Activated naive CD4-positive, alpha-beta T cell treated with anti-CD3 and anti-CD28 coated beads, Interleukin-2, amount 50 U/mL, for 72 hours (primary cell): ENCODE measurements at regions not wholly inside any gene's neighbourhood (a gene's known extent, or its start where the extent isn't known, plus 50 kb on each side); places are given as distances from the start of the nearest gene placed in this dataset.
"Not testable (repeated sequence)": the region's sequence is repeated elsewhere in the genome, so short reads cannot be mapped to it uniquely, and the experiment has no call there.

ENCODE experiments used
- ATAC-seq, 2 donors: fragments of 150-1000 bp; cut with Tn5 transposase; 2 replicates each; pipeline ENCODE4 v1.10.0; 2021; ENCODE audit warnings: mild to moderate bottlenecking in 2 of 2, moderate library complexity in 2 of 2
- DNase-seq, 2 donors: peaks; one replicate each; pipeline ENCODE4 v3.0.0; 2021 to 2022; ENCODE audit warnings: low spot score in 2 of 2
- H3K27ac Mint-ChIP-seq, 2 donors: one replicate each; pipeline ENCODE4 v1.8.0; 2022; ENCODE audit warnings: mild to moderate bottlenecking in 2 of 2, mixed read lengths in 2 of 2
- H3K36me3 Mint-ChIP-seq, 2 donors: one replicate each; pipeline ENCODE4 v1.8.0; 2022; ENCODE audit warnings: mixed read lengths in 2 of 2
- H3K9me3 Mint-ChIP-seq, 2 donors: one replicate each; pipeline ENCODE4 v1.8.0; 2022; ENCODE audit warnings: mixed read lengths in 2 of 2

DNA sequence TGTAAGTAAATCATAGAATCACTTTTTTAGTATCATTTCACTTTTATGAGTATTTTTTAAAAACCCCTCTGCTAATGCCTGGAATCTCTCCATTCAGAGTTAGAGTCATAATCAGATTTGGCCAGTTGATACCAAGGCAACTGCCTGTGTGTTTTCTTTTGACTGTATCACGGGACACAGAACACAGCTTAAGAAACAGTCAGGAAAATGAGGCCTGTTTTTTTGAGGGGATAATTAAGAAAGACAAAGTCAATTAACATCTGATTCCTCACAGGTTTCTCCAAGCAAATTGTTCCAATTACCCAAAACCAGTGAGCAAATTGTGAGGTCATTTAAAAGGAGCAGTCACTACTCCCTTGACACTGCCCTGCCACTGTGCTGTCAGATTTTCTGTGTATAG lies 944.5 kb upstream of the SOX9 start:
- H3K9me3 Mint-ChIP-seq = peaks cover 4% of the 10 kb centered on the region in 2 donors
- DNase-seq (no peak), ATAC-seq (no peak)
- H3K27ac Mint-ChIP-seq = no peak overlapping the region
- no peaks in the 10 kb centered on the region for H3K36me3 Mint-ChIP-seq

GRCh38 chr17:71176928-71177443 lies 943.8 kb upstream of the SOX9 start:
- Mint-ChIP-seq H3K9me3 (no peaks in the 10 kb centered on the region), H3K27ac (no peak overlapping the region), H3K36me3 (no peaks in the 10 kb centered on the region)
- DNase-seq (no peak), ATAC-seq (no peak)

GRCh38 chr17:71180801-71181385 lies 939.9 kb upstream of the SOX9 start:
- H3K9me3 Mint-ChIP-seq = no peaks in the 10 kb centered on the region
- DNase-seq (no peak), ATAC-seq (no peak)
- no peak overlapping the region for H3K27ac Mint-ChIP-seq
- no peaks in the 10 kb centered on the region for H3K36me3 Mint-ChIP-seq

- Mint-ChIP-seq H3K36me3 (no peaks in the 10 kb centered on the region), H3K27ac (no peak overlapping the region), H3K9me3 (peaks cover 0 to 6% of the 10 kb centered on the region in 2 donors)
- DNase-seq (no peak), ATAC-seq (no peak)
Measured at GRCh38 chr17:71183066-71183660, 937.7 kb upstream of the SOX9 start.

DNA sequence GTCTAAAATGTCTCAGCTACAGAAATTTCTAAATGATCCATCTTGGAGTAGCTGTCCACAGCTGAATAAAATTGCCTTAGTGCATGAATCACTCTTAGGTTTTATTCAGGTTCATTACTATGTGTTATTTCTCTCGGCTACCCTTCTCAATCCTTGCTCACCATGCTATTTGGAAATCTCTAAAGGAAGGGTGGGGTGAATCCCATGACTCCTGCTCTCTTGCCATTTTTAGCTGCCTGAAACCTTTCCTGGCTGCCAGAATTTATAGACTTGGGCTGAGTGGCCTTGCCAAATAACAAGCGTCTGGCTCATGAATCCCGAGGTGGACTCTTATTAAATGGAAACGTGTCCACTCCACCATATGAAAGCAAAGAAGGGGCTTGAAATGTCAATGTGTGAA lies 936.1 kb upstream of the SOX9 start:
- no peak for DNase-seq
- ATAC-seq = no peak
- Mint-ChIP-seq H3K36me3 (no peaks in the 10 kb centered on the region), H3K9me3 (peaks cover 0 to 8% of the 10 kb centered on the region in 2 donors), H3K27ac (no peak overlapping the region)

GRCh38 chr17:71187145-71187878 lies 933.5 kb upstream of the SOX9 start:
- ATAC-seq (no peak), DNase-seq (no peak)
- Mint-ChIP-seq H3K9me3 (peaks cover 4 to 10% of the 10 kb centered on the region in 2 donors), H3K27ac (no peak overlapping the region), H3K36me3 (no peaks in the 10 kb centered on the region)

- ATAC-seq = no peak
Measured at GRCh38 chr17:71188811-71189492, 931.9 kb upstream of the SOX9 start.

DNA sequence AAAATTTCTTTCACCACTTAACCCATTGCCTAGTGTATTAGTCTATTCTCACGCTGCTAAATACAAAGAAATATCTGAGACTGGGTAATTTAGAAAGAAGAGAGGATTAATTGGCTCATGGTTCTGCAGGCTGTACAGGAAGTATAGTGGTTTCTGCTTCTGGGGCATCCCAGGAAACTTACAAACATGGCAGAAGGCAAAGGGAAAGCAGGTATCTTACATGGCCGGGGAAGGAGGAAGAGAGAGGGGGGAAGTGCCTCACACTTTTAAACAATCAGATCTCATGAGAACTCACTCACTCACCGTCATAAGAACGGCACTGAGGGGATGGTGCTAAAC lies 931.4 kb upstream of the SOX9 start:
- peaks cover 11 to 17% of the 10 kb centered on the region in 2 donors for H3K9me3 Mint-ChIP-seq
- no peak for ATAC-seq
- no peaks in the 10 kb centered on the region for H3K36me3 Mint-ChIP-seq
- no peak overlapping the region for H3K27ac Mint-ChIP-seq
- no peak for DNase-seq

More at GRCh38 chr17:71188811-71189492, 931.9 kb upstream of the SOX9 start:
- Mint-ChIP-seq H3K27ac (no peak overlapping the region), H3K36me3 (no peaks in the 10 kb centered on the region), H3K9me3 (peaks cover 6 to 12% of the 10 kb centered on the region in 2 donors)
- no peak for DNase-seq

DNA sequence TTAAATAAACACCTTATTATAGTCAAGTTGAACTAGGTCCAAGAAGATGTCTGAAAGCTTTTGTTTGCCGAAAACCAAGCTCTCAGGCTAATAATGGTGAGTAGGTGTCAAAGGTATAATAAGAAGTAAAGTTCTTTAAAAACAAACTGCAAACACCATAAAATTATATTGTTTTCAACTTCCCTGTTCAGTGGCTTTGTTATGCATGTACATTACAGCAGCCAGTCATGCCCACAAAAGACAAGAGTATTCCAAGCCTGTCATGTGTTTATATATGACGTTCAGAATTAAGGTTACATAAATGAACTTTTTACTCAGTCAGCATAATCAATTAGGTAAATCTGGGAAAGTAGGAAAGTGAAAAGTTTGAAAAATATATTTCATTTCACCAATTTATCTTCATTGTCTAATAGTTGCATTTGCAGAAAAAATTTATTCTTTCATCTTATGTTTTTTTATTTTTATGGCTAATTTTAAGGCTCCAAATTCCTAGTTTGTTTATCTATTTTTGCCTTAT lies 928.7 kb upstream of the SOX9 start:
- H3K36me3 Mint-ChIP-seq = peaks cover 0 to 10% of the 10 kb centered on the region in 2 donors
- DNase-seq = no peak
- H3K9me3 Mint-ChIP-seq = peaks cover 17 to 30% of the 10 kb centered on the region in 2 donors
- H3K27ac Mint-ChIP-seq = no peak overlapping the region
- no peak for ATAC-seq

DNA sequence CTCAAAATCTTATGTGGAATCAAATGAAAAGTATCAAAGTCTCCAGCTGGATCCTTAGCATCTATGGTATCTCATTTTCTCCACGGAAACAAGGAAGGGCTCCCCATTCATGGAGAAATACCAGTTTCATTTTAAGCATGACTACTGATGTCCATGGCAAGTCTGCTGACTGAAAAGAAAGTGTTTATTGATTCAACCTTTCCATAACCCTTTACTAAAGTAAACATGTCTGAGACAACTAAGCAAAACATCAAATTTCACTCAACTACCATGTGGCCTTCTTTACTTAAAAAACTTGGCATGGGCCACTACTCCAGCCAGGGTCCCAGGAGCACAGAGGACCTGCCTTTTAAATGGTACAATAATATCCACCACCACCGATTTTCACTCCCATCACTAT lies 928.0 kb upstream of the SOX9 start:
- Mint-ChIP-seq H3K27ac (no peak overlapping the region), H3K36me3 (peaks cover 0 to 10% of the 10 kb centered on the region in 2 donors), H3K9me3 (peaks cover 17 to 29% of the 10 kb centered on the region in 2 donors)
- ATAC-seq (no peak), DNase-seq (no peak)

DNA sequence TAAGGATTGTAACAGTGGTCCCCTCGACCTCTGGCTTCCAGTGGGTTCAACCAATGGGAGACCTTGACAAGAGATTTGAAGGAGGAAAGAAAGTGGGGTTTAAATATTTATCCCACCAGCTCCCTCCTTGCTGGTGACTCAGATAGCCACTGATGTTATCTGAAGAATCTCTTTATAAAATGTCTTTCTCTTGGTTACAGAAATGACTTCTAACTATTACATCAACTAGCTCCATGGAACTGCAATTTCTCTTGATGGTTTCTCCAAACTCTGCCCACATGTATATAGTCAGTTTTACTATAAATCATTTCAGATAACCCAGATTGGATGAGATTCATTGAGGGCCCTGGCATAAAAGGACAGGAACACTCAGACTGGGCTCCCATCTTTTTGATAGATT lies 920.2 kb upstream of the SOX9 start:
- Mint-ChIP-seq H3K27ac (no peak overlapping the region), H3K9me3 (peaks cover 5 to 12% of the 10 kb centered on the region in 2 donors), H3K36me3 (peaks cover 0 to 10% of the 10 kb centered on the region in 2 donors)
- ATAC-seq = no peak
- DNase-seq = no peak

DNA sequence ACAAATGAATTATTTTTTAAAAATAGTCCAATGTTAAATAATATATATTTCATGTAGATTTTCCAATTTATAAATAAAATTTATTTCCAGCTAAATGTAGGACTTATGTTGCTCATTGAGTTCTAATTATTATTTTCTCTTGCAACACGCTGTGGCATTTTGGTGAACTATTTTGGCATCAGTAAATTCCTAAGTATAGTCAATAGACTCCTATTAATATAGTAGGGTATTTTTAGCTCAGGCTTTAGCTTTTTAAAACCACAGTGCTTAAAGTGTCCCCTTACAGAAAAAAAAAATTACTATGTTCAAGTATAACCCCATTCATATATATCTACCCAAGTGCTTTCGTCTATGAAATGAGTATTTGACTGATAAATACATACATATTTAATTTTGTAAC lies 919.2 kb upstream of the SOX9 start:
- no peak for DNase-seq
- Mint-ChIP-seq H3K9me3 (peaks cover 2 to 7% of the 10 kb centered on the region in 2 donors), H3K27ac (no peak overlapping the region), H3K36me3 (peaks cover 0 to 4% of the 10 kb centered on the region in 2 donors)
- no peak for ATAC-seq

- DNase-seq (no peak), ATAC-seq (no peak)
- no peaks in the 10 kb centered on the region for H3K36me3 Mint-ChIP-seq
- peaks cover 0 to under 1% of the 10 kb centered on the region in 2 donors for H3K9me3 Mint-ChIP-seq
- H3K27ac Mint-ChIP-seq = no peak overlapping the region
Measured at GRCh38 chr17:71202449-71202848, 918.4 kb upstream of the SOX9 start.

GRCh38 chr17:71203953-71204352 lies 916.9 kb upstream of the SOX9 start:
- ATAC-seq (no peak), DNase-seq (no peak)
- H3K36me3 Mint-ChIP-seq = no peaks in the 10 kb centered on the region
- peaks cover 0 to 7% of the 10 kb centered on the region in 2 donors for H3K9me3 Mint-ChIP-seq
- H3K27ac Mint-ChIP-seq = no peak overlapping the region

GRCh38 chr17:71205951-71206350 lies 914.9 kb upstream of the SOX9 start:
- not testable (repeated sequence) for ATAC-seq, DNase-seq, H3K36me3 Mint-ChIP-seq, H3K27ac Mint-ChIP-seq
- H3K9me3 Mint-ChIP-seq = peaks cover 0 to 13% of the 10 kb centered on the region in 2 donors

- no peaks in the 10 kb centered on the region for H3K36me3 Mint-ChIP-seq
- no peak overlapping the region for H3K27ac Mint-ChIP-seq
- H3K9me3 Mint-ChIP-seq = peaks cover 3 to 24% of the 10 kb centered on the region in 2 donors
- DNase-seq (no peak), ATAC-seq (no peak)
Measured at GRCh38 chr17:71208111-71208704, 912.6 kb upstream of the SOX9 start.
